ENCODE measurements at regions not wholly inside any gene's neighbourhood (a gene's known extent, or its start where the extent isn't known, plus 50 kb on each side); places are given as distances from the start of the nearest gene placed in this dataset.

DNA sequence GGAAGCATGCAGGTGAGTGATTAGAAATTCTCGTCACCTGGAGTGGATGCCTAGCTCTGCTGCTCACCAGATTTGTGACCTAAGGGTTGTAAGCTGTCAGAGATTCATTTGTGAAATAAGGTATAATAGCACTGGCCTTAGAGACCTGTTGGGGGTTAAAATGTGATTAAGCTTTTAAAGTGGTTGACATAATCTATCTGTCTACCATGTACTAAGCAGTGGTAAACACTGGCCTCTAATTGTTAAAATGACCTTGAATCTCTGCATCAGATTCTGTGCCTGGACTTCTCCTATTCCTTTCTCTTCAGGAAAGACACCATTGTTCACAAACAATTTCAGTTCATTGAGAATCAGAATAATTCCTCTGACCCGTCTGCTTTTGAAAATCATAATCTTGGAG, 536.2 kb downstream of the CBLN4 start:
- H2AFZ ChIP-seq (ENCODE audit: low read length), result no peak overlapping the region
- WGBS (ENCODE audit: extremely low coverage, insufficient read length, low lambda C conversion rate), result no CpG with 5 or more reads among the region's 2 CpGs
- no peak overlapping the region for H4K8ac ChIP-seq (replicated peaks; ENCODE audit: insufficient read length, low read depth, low read length)
- H2BK120ac ChIP-seq (ENCODE audit: low read depth, low read length, poor library complexity, severe bottlenecking), result no peak overlapping the region
- Mint-ChIP-seq H3K27me3 (ENCODE audit: low read depth) (no peaks in the 10 kb centered on the region), H3K9me3 (no peaks in the 10 kb centered on the region), H3K36me3 (ENCODE audit: insufficient read depth in 1 of 3, low read depth in 3 of 3) (no peaks in the 10 kb centered on the region), H3K4me3 (no peak overlapping the region), H3K4me1 (peaks cover 15 to 22% of the 10 kb centered on the region in 2 experiments), H3K27ac (no peak overlapping the region)
- no peak overlapping the region for H3K4me2 ChIP-seq (ENCODE audit: insufficient read depth, insufficient read length, low read length)
- H2BK5ac ChIP-seq (ENCODE audit: insufficient read length, low read length), result no peak overlapping the region
- no peak overlapping the region for H2AK5ac ChIP-seq (ENCODE audit: insufficient read length, low read length)
- H3K27me3 ChIP-seq (ENCODE audit: insufficient read depth, low read length), result no peaks in the 10 kb centered on the region
- H3T11ph ChIP-seq (ENCODE audit: low read length), result no peak overlapping the region
- no peak overlapping the region for H2BK15ac ChIP-seq (ENCODE audit: low read depth, low read length)
- H3K18ac ChIP-seq (ENCODE audit: insufficient read length, low read depth, low read length), result no peak overlapping the region
- no peak overlapping the region for H2BK12ac ChIP-seq (ENCODE audit: insufficient read length, low read depth, low read length)
- H3K4ac ChIP-seq (ENCODE audit: low read depth, low read length), result no peak overlapping the region
- no peak overlapping the region for H3K9ac ChIP-seq (ENCODE audit: extremely low read depth, insufficient read length, low read length)
- H3K27ac ChIP-seq (ENCODE audit: insufficient read length, low read depth, low read length), result no peak overlapping the region
- H3K4me1 ChIP-seq (ENCODE audit: insufficient read depth, low read length), result no peaks in the 10 kb centered on the region; the same call in 1 of the 2 replicates
- no peak for DNase-seq
- H3K79me2 ChIP-seq (ENCODE audit: insufficient read depth, low read length), result no peaks in the 10 kb centered on the region
- no peak overlapping the region for H3K23ac ChIP-seq (ENCODE audit: insufficient read length, low read depth, low read length)
- TF ChIP-seq, protein P1, sequence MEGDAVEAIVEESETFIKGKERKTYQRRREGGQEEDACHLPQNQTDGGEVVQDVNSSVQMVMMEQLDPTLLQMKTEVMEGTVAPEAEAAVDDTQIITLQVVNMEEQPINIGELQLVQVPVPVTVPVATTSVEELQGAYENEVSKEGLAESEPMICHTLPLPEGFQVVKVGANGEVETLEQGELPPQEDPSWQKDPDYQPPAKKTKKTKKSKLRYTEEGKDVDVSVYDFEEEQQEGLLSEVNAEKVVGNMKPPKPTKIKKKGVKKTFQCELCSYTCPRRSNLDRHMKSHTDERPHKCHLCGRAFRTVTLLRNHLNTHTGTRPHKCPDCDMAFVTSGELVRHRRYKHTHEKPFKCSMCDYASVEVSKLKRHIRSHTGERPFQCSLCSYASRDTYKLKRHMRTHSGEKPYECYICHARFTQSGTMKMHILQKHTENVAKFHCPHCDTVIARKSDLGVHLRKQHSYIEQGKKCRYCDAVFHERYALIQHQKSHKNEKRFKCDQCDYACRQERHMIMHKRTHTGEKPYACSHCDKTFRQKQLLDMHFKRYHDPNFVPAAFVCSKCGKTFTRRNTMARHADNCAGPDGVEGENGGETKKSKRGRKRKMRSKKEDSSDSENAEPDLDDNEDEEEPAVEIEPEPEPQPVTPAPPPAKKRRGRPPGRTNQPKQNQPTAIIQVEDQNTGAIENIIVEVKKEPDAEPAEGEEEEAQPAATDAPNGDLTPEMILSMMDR (conservative IDR thresholded peaks at IDR 0.05), result no peak
- H4K5ac ChIP-seq (ENCODE audit: insufficient read length, low read depth, low read length), result no peak overlapping the region
- H3K14ac ChIP-seq (ENCODE audit: insufficient read depth, low read length), result no peak overlapping the region
- no peaks in the 10 kb centered on the region for H3K79me1 ChIP-seq (ENCODE audit: insufficient read depth, low read depth, low read length, poor library complexity, severe bottlenecking)
- no peaks in the 10 kb centered on the region for H3K23me2 ChIP-seq (ENCODE audit: insufficient read length, low read depth, low read length, poor library complexity, severe bottlenecking)
- no peaks in the 10 kb centered on the region for H4K20me1 ChIP-seq (ENCODE audit: control insufficient read depth, insufficient read depth, insufficient read length)
- no peak overlapping the region for H4K91ac ChIP-seq (ENCODE audit: insufficient read length, low read depth, low read length)
- H3K56ac ChIP-seq (ENCODE audit: insufficient read length, low read depth, low read length), result no peak overlapping the region
- no peaks in the 10 kb centered on the region for H3K9me3 ChIP-seq (ENCODE audit: control insufficient read depth, low read depth, low read length)
- H2BK20ac ChIP-seq (ENCODE audit: low read depth, low read length, poor library complexity, severe bottlenecking), result no peak overlapping the region

Data from H9 (cell line).